ENCODE measurements at regions not wholly inside any gene's neighbourhood (a gene's known extent, or its start where the extent isn't known, plus 50 kb on each side); places are given as distances from the start of the nearest gene placed in this dataset.
"Not testable (repeated sequence)": the region's sequence is repeated elsewhere in the genome, so short reads cannot be mapped to it uniquely, and the experiment has no call there.

DNA sequence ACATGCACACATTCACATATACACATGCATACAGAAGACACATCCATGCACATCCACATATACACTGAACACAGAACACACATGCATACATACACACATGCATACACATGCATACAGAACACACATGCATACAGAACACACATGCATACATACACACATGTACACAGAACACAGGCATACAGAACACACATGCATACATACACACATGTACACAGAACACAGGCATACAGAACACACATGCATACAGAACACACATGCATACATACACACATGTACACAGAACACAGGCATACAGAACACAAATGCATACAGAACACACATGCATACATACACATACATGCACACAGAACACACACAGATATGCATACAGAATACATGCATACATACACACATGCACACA, 219.3 kb downstream of the FGF9 start:
- not testable (repeated sequence) for TF ChIP-seq POLR2A (IDR thresholded peaks at IDR 0.05; ENCODE audit: low read length); GATA1 (IDR thresholded peaks at IDR 0.05; ENCODE audit: low read depth, low read length)
